ENCODE measurements at regions not wholly inside any gene's neighbourhood (a gene's known extent, or its start where the extent isn't known, plus 50 kb on each side); places are given as distances from the start of the nearest gene placed in this dataset.
"Not testable (repeated sequence)": the region's sequence is repeated elsewhere in the genome, so short reads cannot be mapped to it uniquely, and the experiment has no call there.

- not testable (repeated sequence) for H3K4me1 Mint-ChIP-seq
Measured at GRCh38 chr2:91742973-91743490, 3051.6 kb downstream of the RPIA start.

GRCh38 chr2:91743910-91744309 lies 3052.4 kb downstream of the RPIA start:
- H3K27me3 Mint-ChIP-seq (ENCODE audit: low read depth in 3 of 3); H3K27ac Mint-ChIP-seq; DNase-seq; H3K36me3 Mint-ChIP-seq; H3K4me1 Mint-ChIP-seq; H3K4me3 Mint-ChIP-seq: not testable (repeated sequence)
- H3K9me3 Mint-ChIP-seq, result peaks cover 3 to 22% (median 10%) of the 10 kb centered on the region in 6 donors

More at GRCh38 chr2:91742973-91743490, 3051.6 kb downstream of the RPIA start:
- H3K27me3 Mint-ChIP-seq (ENCODE audit: low read depth in 3 of 3); H3K4me3 Mint-ChIP-seq; H3K27ac Mint-ChIP-seq; H3K36me3 Mint-ChIP-seq; DNase-seq: not testable (repeated sequence)
- peaks cover 3 to 16% (median 8%) of the 10 kb centered on the region in 6 donors for H3K9me3 Mint-ChIP-seq

GRCh38 chr2:91744700-91745141 lies 3053.2 kb downstream of the RPIA start:
- not testable (repeated sequence) for H3K4me3 Mint-ChIP-seq; H3K27ac Mint-ChIP-seq; DNase-seq; H3K4me1 Mint-ChIP-seq; H3K36me3 Mint-ChIP-seq; H3K27me3 Mint-ChIP-seq (ENCODE audit: low read depth in 3 of 3)
- H3K9me3 Mint-ChIP-seq, result peaks cover 3 to 26% (median 11%) of the 10 kb centered on the region in 6 donors

- no peak for DNase-seq
- H3K4me3 Mint-ChIP-seq, result no peak overlapping the region
- no peaks in the 10 kb centered on the region for H3K36me3 Mint-ChIP-seq
- no peaks in the 10 kb centered on the region for H3K4me1 Mint-ChIP-seq
- H3K27ac Mint-ChIP-seq, result no peak overlapping the region
- peaks cover 0 to 6% (median 2%) of the 10 kb centered on the region in 3 donors for H3K27me3 Mint-ChIP-seq (ENCODE audit: low read depth in 3 of 3)
- H3K9me3 Mint-ChIP-seq, result peaks cover 0 to 20% (median 6%) of the 10 kb centered on the region in 6 donors
Measured at GRCh38 chr2:91748902-91749301, 3057.4 kb downstream of the RPIA start.

GRCh38 chr2:91749665-91750064 lies 3058.2 kb downstream of the RPIA start:
- not testable (repeated sequence) for H3K4me1 Mint-ChIP-seq; H3K4me3 Mint-ChIP-seq; H3K36me3 Mint-ChIP-seq; H3K27ac Mint-ChIP-seq; H3K27me3 Mint-ChIP-seq (ENCODE audit: low read depth in 3 of 3); DNase-seq
- H3K9me3 Mint-ChIP-seq, result peaks cover 0 to 13% (median 6%) of the 10 kb centered on the region in 6 donors

- DNase-seq; H3K4me3 Mint-ChIP-seq; H3K36me3 Mint-ChIP-seq; H3K27ac Mint-ChIP-seq; H3K9me3 Mint-ChIP-seq; H3K27me3 Mint-ChIP-seq (ENCODE audit: low read depth in 3 of 3); H3K4me1 Mint-ChIP-seq: not testable (repeated sequence)
Measured at GRCh38 chr2:91759361-91759941, 3068.0 kb downstream of the RPIA start.

- H3K27ac Mint-ChIP-seq; H3K27me3 Mint-ChIP-seq (ENCODE audit: low read depth in 3 of 3); H3K9me3 Mint-ChIP-seq; H3K36me3 Mint-ChIP-seq; DNase-seq; H3K4me1 Mint-ChIP-seq; H3K4me3 Mint-ChIP-seq: not testable (repeated sequence)
Measured at GRCh38 chr2:91760672-91761071, 3069.2 kb downstream of the RPIA start.

- H3K27ac Mint-ChIP-seq; H3K4me1 Mint-ChIP-seq; H3K4me3 Mint-ChIP-seq; DNase-seq; H3K36me3 Mint-ChIP-seq; H3K9me3 Mint-ChIP-seq; H3K27me3 Mint-ChIP-seq (ENCODE audit: low read depth in 3 of 3): not testable (repeated sequence)
Measured at GRCh38 chr2:91762312-91762711, 3070.8 kb downstream of the RPIA start.

GRCh38 chr2:91763710-91764109 lies 3072.2 kb downstream of the RPIA start:
- H3K4me1 Mint-ChIP-seq; H3K27me3 Mint-ChIP-seq (ENCODE audit: low read depth in 3 of 3); H3K4me3 Mint-ChIP-seq; DNase-seq; H3K36me3 Mint-ChIP-seq; H3K27ac Mint-ChIP-seq; H3K9me3 Mint-ChIP-seq: not testable (repeated sequence)

GRCh38 chr2:91764581-91765002 lies 3073.1 kb downstream of the RPIA start:
- H3K4me1 Mint-ChIP-seq; H3K27ac Mint-ChIP-seq; DNase-seq; H3K4me3 Mint-ChIP-seq; H3K9me3 Mint-ChIP-seq; H3K36me3 Mint-ChIP-seq; H3K27me3 Mint-ChIP-seq (ENCODE audit: low read depth in 3 of 3): not testable (repeated sequence)

GRCh38 chr2:91765018-91765754 lies 3073.7 kb downstream of the RPIA start:
- DNase-seq; H3K4me3 Mint-ChIP-seq; H3K27ac Mint-ChIP-seq; H3K36me3 Mint-ChIP-seq; H3K4me1 Mint-ChIP-seq; H3K27me3 Mint-ChIP-seq (ENCODE audit: low read depth in 3 of 3); H3K9me3 Mint-ChIP-seq: not testable (repeated sequence)

GRCh38 chr2:91766349-91767048 lies 3075.0 kb downstream of the RPIA start:
- H3K27me3 Mint-ChIP-seq (ENCODE audit: low read depth in 3 of 3); H3K36me3 Mint-ChIP-seq; DNase-seq; H3K9me3 Mint-ChIP-seq; H3K27ac Mint-ChIP-seq; H3K4me1 Mint-ChIP-seq: not testable (repeated sequence)
- peak overlapping the region in 1 of 5 donors; percentile 21 for H3K4me3 Mint-ChIP-seq

- not testable (repeated sequence) for H3K9me3 Mint-ChIP-seq; H3K27me3 Mint-ChIP-seq (ENCODE audit: low read depth in 3 of 3); H3K4me1 Mint-ChIP-seq; H3K27ac Mint-ChIP-seq; H3K4me3 Mint-ChIP-seq; DNase-seq; H3K36me3 Mint-ChIP-seq
Measured at GRCh38 chr2:91768301-91768700, 3076.8 kb downstream of the RPIA start.

GRCh38 chr2:91768997-91769396 lies 3077.5 kb downstream of the RPIA start:
- not testable (repeated sequence) for H3K27ac Mint-ChIP-seq; H3K27me3 Mint-ChIP-seq (ENCODE audit: low read depth in 3 of 3); H3K36me3 Mint-ChIP-seq; H3K4me1 Mint-ChIP-seq; H3K9me3 Mint-ChIP-seq; DNase-seq; H3K4me3 Mint-ChIP-seq
